ENCODE measurements at regions not wholly inside any gene's neighbourhood (a gene's known extent, or its start where the extent isn't known, plus 50 kb on each side); places are given as distances from the start of the nearest gene placed in this dataset.

DNA sequence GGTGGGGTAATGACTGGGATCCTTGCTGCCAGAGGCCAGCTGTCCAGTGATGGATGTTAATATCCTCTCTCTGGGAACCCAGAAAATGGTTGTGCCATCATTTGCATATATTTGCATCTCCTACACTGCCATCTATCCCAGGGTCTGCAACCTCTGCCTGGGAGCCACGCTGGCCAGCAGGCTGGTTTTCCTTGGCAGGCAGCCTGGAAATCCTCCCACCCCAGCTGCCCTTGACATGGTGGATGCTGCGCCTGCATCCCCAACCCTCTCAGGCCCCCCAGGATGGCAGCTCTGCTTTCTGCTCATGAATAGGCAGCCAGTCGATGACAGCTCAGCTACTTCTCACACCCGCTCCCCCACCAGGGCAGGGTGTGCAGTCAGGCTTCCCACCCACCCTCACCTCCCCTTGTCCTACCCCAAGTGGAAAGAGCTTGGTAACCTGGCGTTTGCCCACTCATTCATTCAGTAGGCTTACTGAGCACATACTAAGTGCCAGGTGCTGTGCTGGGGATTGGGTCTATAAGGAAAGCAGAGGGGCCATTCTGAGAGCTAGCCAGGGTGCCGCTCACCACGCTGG is 202.5 kb downstream of the TRIM29 start:
- H2AFZ ChIP-seq (ENCODE audit: low read length, unreplicated experiment), result no peak overlapping the region
- H3K4me1 ChIP-seq (ENCODE audit: control insufficient read depth, insufficient read depth, low read length, unreplicated experiment), result no peaks in the 10 kb centered on the region
- no peak overlapping the region for H3K4me3 ChIP-seq (ENCODE audit: low read depth, low read length)
- no peaks in the 10 kb centered on the region for H3K36me3 ChIP-seq (ENCODE audit: insufficient read depth, low read length)
- no peaks in the 10 kb centered on the region for H3K79me2 ChIP-seq (ENCODE audit: control insufficient read depth, insufficient read depth, low read length, unreplicated experiment)
- peaks cover 52% of the 10 kb centered on the region for H3K27me3 ChIP-seq (ENCODE audit: insufficient read depth, low read length)
- H3K27ac ChIP-seq (ENCODE audit: low read depth, low read length), result no peak overlapping the region

GRCh38 chr11:119934866-119935265 is 203.0 kb downstream of the TRIM29 start:
- Histone ChIP-seq H3K4me1 (ENCODE audit: control insufficient read depth, insufficient read depth, low read length, unreplicated experiment) (no peaks in the 10 kb centered on the region), H3K79me2 (ENCODE audit: control insufficient read depth, insufficient read depth, low read length, unreplicated experiment) (no peaks in the 10 kb centered on the region), H3K4me3 (ENCODE audit: low read depth, low read length) (no peak overlapping the region), H3K36me3 (ENCODE audit: insufficient read depth, low read length) (no peaks in the 10 kb centered on the region), H3K27me3 (ENCODE audit: insufficient read depth, low read length) (peaks cover 52% of the 10 kb centered on the region), H2AFZ (ENCODE audit: low read length, unreplicated experiment) (no peak overlapping the region), H3K27ac (ENCODE audit: low read depth, low read length) (no peak overlapping the region)

- H3K79me2 ChIP-seq (ENCODE audit: control insufficient read depth, insufficient read depth, low read length, unreplicated experiment), result no peaks in the 10 kb centered on the region
- H3K4me1 ChIP-seq (ENCODE audit: control insufficient read depth, insufficient read depth, low read length, unreplicated experiment), result no peaks in the 10 kb centered on the region
- H3K36me3 ChIP-seq (ENCODE audit: insufficient read depth, low read length), result no peaks in the 10 kb centered on the region
- no peak overlapping the region for H3K27ac ChIP-seq (ENCODE audit: low read depth, low read length)
- peaks cover 52% of the 10 kb centered on the region for H3K27me3 ChIP-seq (ENCODE audit: insufficient read depth, low read length)
- no peak overlapping the region for H2AFZ ChIP-seq (ENCODE audit: low read length, unreplicated experiment)
- H3K4me3 ChIP-seq (ENCODE audit: low read depth, low read length), result no peak overlapping the region
Measured at GRCh38 chr11:119934267-119934666, 203.6 kb downstream of the TRIM29 start.

GRCh38 chr11:119933584-119933983 is 204.3 kb downstream of the TRIM29 start:
- H3K36me3 ChIP-seq (ENCODE audit: insufficient read depth, low read length), result no peaks in the 10 kb centered on the region
- no peaks in the 10 kb centered on the region for H3K79me2 ChIP-seq (ENCODE audit: control insufficient read depth, insufficient read depth, low read length, unreplicated experiment)
- no peak overlapping the region for H2AFZ ChIP-seq (ENCODE audit: low read length, unreplicated experiment)
- no peak overlapping the region for H3K27ac ChIP-seq (ENCODE audit: low read depth, low read length)
- peaks cover 49% of the 10 kb centered on the region for H3K27me3 ChIP-seq (ENCODE audit: insufficient read depth, low read length)
- H3K4me1 ChIP-seq (ENCODE audit: control insufficient read depth, insufficient read depth, low read length, unreplicated experiment), result no peaks in the 10 kb centered on the region
- H3K4me3 ChIP-seq (ENCODE audit: low read depth, low read length), result no peak overlapping the region

DNA sequence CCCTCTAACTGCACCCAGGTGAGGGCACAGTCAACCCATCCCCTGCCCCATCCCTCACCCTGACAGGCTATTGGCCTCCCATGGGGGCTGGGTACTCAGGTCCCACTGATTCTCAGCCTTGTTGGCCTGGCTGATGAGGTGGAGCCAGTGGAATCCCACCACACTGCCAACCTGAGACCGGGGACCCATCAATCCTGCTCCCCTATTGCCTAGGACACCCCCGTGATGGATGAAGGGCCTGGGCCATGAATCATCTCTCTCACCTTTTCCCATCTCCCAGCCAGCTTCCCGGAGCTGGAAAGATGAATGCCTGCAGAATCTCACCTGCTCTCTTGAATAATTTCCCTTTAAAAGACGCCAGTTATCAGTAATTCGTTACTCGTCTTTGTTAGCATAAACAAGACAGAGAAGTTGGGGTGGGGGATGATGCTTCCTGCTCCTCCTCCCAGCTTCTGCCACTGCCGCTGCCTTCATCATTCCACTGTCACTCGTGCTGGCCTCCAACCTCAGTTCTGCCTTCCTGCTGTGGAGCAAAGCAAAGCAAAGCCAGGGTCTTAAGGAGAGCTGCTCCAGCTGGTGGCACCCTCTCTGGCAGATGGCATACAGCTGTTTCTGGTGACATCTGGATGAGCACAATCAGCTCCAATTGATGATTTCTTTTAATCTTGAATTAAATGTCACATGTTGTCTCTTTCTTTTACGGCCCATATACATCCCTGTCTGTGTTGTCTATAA is 204.0 kb upstream of the NECTIN1 start:
- no peak overlapping the region for H2AFZ ChIP-seq (ENCODE audit: low read length, unreplicated experiment)
- no peak overlapping the region for H3K4me3 ChIP-seq (ENCODE audit: low read depth, low read length)
- H3K27me3 ChIP-seq (ENCODE audit: insufficient read depth, low read length), result peaks cover 48% of the 10 kb centered on the region
- H3K27ac ChIP-seq (ENCODE audit: low read depth, low read length), result no peak overlapping the region
- H3K36me3 ChIP-seq (ENCODE audit: insufficient read depth, low read length), result no peaks in the 10 kb centered on the region
- H3K79me2 ChIP-seq (ENCODE audit: control insufficient read depth, insufficient read depth, low read length, unreplicated experiment), result no peaks in the 10 kb centered on the region
- H3K4me1 ChIP-seq (ENCODE audit: control insufficient read depth, insufficient read depth, low read length, unreplicated experiment), result no peaks in the 10 kb centered on the region

- no peaks in the 10 kb centered on the region for H3K4me1 ChIP-seq (ENCODE audit: control insufficient read depth, insufficient read depth, low read length, unreplicated experiment)
Measured at GRCh38 chr11:119928047-119928446, 199.0 kb upstream of the NECTIN1 start.

GRCh38 chr11:119924017-119924416 is 195.0 kb upstream of the NECTIN1 start:
- no peak overlapping the region for H2AFZ ChIP-seq (ENCODE audit: low read length, unreplicated experiment)
- peaks cover 73% of the 10 kb centered on the region for H3K27me3 ChIP-seq (ENCODE audit: insufficient read depth, low read length)
- no peak overlapping the region for H3K27ac ChIP-seq (ENCODE audit: low read depth, low read length)
- H3K4me1 ChIP-seq (ENCODE audit: control insufficient read depth, insufficient read depth, low read length, unreplicated experiment), result no peaks in the 10 kb centered on the region
- no peak overlapping the region for H3K4me3 ChIP-seq (ENCODE audit: low read depth, low read length)
- H3K36me3 ChIP-seq (ENCODE audit: insufficient read depth, low read length), result no peaks in the 10 kb centered on the region
- H3K79me2 ChIP-seq (ENCODE audit: control insufficient read depth, insufficient read depth, low read length, unreplicated experiment), result no peaks in the 10 kb centered on the region

More at GRCh38 chr11:119928047-119928446, 199.0 kb upstream of the NECTIN1 start:
- peaks cover 50% of the 10 kb centered on the region for H3K27me3 ChIP-seq (ENCODE audit: insufficient read depth, low read length)
- no peak overlapping the region for H3K27ac ChIP-seq (ENCODE audit: low read depth, low read length)
- H3K36me3 ChIP-seq (ENCODE audit: insufficient read depth, low read length), result no peaks in the 10 kb centered on the region
- no peak overlapping the region for H3K4me3 ChIP-seq (ENCODE audit: low read depth, low read length)
- H3K79me2 ChIP-seq (ENCODE audit: control insufficient read depth, insufficient read depth, low read length, unreplicated experiment), result no peaks in the 10 kb centered on the region
- H2AFZ ChIP-seq (ENCODE audit: low read length, unreplicated experiment), result no peak overlapping the region

- peaks cover 90% of the 10 kb centered on the region for H3K27me3 ChIP-seq (ENCODE audit: insufficient read depth, low read length)
Measured at GRCh38 chr11:119921571-119921970, 192.6 kb upstream of the NECTIN1 start.

GRCh38 chr11:119920666-119921387 is 191.8 kb upstream of the NECTIN1 start:
- Histone ChIP-seq H3K79me2 (ENCODE audit: control insufficient read depth, insufficient read depth, low read length, unreplicated experiment) (no peaks in the 10 kb centered on the region), H3K27me3 (ENCODE audit: insufficient read depth, low read length) (peaks cover 93% of the 10 kb centered on the region), H3K4me1 (ENCODE audit: control insufficient read depth, insufficient read depth, low read length, unreplicated experiment) (no peaks in the 10 kb centered on the region), H3K27ac (ENCODE audit: low read depth, low read length) (no peak overlapping the region), H3K4me3 (ENCODE audit: low read depth, low read length) (no peak overlapping the region), H2AFZ (ENCODE audit: low read length, unreplicated experiment) (no peak overlapping the region), H3K36me3 (ENCODE audit: insufficient read depth, low read length) (no peaks in the 10 kb centered on the region)

More at GRCh38 chr11:119921571-119921970, 192.6 kb upstream of the NECTIN1 start:
- Histone ChIP-seq H3K27ac (ENCODE audit: low read depth, low read length) (no peak overlapping the region), H3K36me3 (ENCODE audit: insufficient read depth, low read length) (no peaks in the 10 kb centered on the region), H3K4me1 (ENCODE audit: control insufficient read depth, insufficient read depth, low read length, unreplicated experiment) (no peaks in the 10 kb centered on the region), H3K4me3 (ENCODE audit: low read depth, low read length) (no peak overlapping the region), H3K79me2 (ENCODE audit: control insufficient read depth, insufficient read depth, low read length, unreplicated experiment) (no peaks in the 10 kb centered on the region), H2AFZ (ENCODE audit: low read length, unreplicated experiment) (no peak overlapping the region)

DNA sequence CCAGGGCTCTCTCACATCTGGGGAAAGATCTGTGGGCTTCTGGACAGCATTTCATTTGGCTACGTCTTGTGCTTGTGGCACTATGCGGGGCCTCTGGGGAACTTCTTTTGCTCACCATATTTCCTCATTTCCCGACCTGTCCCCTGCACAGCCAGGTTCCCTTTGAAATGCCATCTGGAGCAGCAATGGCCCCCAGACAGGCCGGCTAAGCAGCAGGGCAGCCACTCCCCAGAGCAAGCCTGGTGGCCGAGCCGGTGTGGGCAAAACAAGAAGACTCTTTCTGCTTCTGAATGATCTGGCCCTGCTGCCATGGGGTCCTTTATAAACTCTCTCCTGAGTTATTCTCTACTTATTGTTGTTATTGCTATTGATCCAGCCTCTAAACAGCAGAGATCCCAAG is 190.7 kb upstream of the NECTIN1 start:
- Histone ChIP-seq H3K79me2 (ENCODE audit: control insufficient read depth, insufficient read depth, low read length, unreplicated experiment) (no peaks in the 10 kb centered on the region), H2AFZ (ENCODE audit: low read length, unreplicated experiment) (no peak overlapping the region), H3K4me3 (ENCODE audit: low read depth, low read length) (no peak overlapping the region), H3K4me1 (ENCODE audit: control insufficient read depth, insufficient read depth, low read length, unreplicated experiment) (no peaks in the 10 kb centered on the region), H3K36me3 (ENCODE audit: insufficient read depth, low read length) (no peaks in the 10 kb centered on the region), H3K27ac (ENCODE audit: low read depth, low read length) (no peak overlapping the region), H3K27me3 (ENCODE audit: insufficient read depth, low read length) (peaks cover 83% of the 10 kb centered on the region)

Data from ACC112 (cell line).